Glomerular visceral epithelial cell (primary cell): ENCODE measurements at regions not wholly inside any gene's neighbourhood (a gene's known extent, or its start where the extent isn't known, plus 50 kb on each side); places are given as distances from the start of the nearest gene placed in this dataset.
A peak's percentile ranks its signal among the peaks of the same experiment; 100 is the strongest.
"Not testable (repeated sequence)": the region's sequence is repeated elsewhere in the genome, so short reads cannot be mapped to it uniquely, and the experiment has no call there.

Experiments used
- DNase-seq: peaks from one replicate; pipeline ENCODE4 v3.0.0-alpha.2; 2016; ENCODE audit errors: extremely low spot score

GRCh38 chr4:170193496-170193895 lies 103.7 kb upstream of the AADAT start:
- DNase-seq: no peak

GRCh38 chr4:170190265-170190664 lies 100.5 kb upstream of the AADAT start:
- no peak for DNase-seq

- DNase-seq: no peak
Measured at GRCh38 chr4:170170861-170171260, 81.1 kb upstream of the AADAT start.

GRCh38 chr4:170169699-170170098 lies 79.9 kb upstream of the AADAT start:
- DNase-seq: no peak

- DNase-seq: no peak
Measured at GRCh38 chr4:170167678-170168077, 77.9 kb upstream of the AADAT start.

- not testable (repeated sequence) for DNase-seq
Measured at GRCh38 chr4:170166193-170166592, 76.4 kb upstream of the AADAT start.

- no peak for DNase-seq
Measured at GRCh38 chr4:170162416-170162815, 72.7 kb upstream of the AADAT start.

GRCh38 chr4:170157670-170158069 lies 67.9 kb upstream of the AADAT start:
- no peak for DNase-seq

GRCh38 chr4:170145120-170145519 lies 55.4 kb upstream of the AADAT start:
- DNase-seq: no peak

GRCh38 chr4:170139764-170140163 lies 50.0 kb upstream of the AADAT start:
- DNase-seq: peak; percentile 58
